ENCODE measurements at regions not wholly inside any gene's neighbourhood (a gene's known extent, or its start where the extent isn't known, plus 50 kb on each side); places are given as distances from the start of the nearest gene placed in this dataset.

DNA sequence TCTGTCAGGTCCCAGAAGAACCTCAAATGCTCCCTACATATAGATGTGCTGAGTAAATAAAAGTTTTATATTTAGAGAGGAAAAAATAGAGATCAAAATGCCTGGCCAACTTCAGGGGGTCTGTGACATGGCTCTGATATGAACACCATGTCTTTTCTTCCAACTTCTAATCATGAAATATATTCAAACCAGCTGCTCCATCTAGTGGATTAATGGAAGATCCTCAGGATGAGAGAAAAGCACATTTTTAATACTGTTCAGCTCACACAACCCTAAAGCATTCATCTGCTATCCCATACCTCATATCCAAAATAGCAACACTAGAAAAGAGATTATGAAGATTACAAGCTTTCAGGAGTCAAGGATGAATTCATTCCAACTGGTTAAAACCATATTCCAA lies 56.0 kb upstream of the DOCK9 start (continued):
- TF ChIP-seq, protein P1, sequence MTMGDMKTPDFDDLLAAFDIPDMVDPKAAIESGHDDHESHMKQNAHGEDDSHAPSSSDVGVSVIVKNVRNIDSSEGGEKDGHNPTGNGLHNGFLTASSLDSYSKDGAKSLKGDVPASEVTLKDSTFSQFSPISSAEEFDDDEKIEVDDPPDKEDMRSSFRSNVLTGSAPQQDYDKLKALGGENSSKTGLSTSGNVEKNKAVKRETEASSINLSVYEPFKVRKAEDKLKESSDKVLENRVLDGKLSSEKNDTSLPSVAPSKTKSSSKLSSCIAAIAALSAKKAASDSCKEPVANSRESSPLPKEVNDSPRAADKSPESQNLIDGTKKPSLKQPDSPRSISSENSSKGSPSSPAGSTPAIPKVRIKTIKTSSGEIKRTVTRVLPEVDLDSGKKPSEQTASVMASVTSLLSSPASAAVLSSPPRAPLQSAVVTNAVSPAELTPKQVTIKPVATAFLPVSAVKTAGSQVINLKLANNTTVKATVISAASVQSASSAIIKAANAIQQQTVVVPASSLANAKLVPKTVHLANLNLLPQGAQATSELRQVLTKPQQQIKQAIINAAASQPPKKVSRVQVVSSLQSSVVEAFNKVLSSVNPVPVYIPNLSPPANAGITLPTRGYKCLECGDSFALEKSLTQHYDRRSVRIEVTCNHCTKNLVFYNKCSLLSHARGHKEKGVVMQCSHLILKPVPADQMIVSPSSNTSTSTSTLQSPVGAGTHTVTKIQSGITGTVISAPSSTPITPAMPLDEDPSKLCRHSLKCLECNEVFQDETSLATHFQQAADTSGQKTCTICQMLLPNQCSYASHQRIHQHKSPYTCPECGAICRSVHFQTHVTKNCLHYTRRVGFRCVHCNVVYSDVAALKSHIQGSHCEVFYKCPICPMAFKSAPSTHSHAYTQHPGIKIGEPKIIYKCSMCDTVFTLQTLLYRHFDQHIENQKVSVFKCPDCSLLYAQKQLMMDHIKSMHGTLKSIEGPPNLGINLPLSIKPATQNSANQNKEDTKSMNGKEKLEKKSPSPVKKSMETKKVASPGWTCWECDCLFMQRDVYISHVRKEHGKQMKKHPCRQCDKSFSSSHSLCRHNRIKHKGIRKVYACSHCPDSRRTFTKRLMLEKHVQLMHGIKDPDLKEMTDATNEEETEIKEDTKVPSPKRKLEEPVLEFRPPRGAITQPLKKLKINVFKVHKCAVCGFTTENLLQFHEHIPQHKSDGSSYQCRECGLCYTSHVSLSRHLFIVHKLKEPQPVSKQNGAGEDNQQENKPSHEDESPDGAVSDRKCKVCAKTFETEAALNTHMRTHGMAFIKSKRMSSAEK (CRISPR knock-in tag; IDR thresholded peaks at IDR 0.05; ENCODE audit: borderline replicate concordance) = no peak
- TF ChIP-seq MYBL2 (CRISPR knock-in tag; IDR thresholded peaks at IDR 0.05) = no peak
- TF ChIP-seq GRHL2 (CRISPR knock-in tag; IDR thresholded peaks at IDR 0.05; ENCODE audit: insufficient replicate concordance, severe bottlenecking) = no peak
- no peak for TF ChIP-seq SOX15 (CRISPR knock-in tag; IDR thresholded peaks at IDR 0.05)
- TF ChIP-seq NFYB (CRISPR knock-in tag; conservative IDR thresholded peaks at IDR 0.05; ENCODE audit: low read depth) = no peak

DNA sequence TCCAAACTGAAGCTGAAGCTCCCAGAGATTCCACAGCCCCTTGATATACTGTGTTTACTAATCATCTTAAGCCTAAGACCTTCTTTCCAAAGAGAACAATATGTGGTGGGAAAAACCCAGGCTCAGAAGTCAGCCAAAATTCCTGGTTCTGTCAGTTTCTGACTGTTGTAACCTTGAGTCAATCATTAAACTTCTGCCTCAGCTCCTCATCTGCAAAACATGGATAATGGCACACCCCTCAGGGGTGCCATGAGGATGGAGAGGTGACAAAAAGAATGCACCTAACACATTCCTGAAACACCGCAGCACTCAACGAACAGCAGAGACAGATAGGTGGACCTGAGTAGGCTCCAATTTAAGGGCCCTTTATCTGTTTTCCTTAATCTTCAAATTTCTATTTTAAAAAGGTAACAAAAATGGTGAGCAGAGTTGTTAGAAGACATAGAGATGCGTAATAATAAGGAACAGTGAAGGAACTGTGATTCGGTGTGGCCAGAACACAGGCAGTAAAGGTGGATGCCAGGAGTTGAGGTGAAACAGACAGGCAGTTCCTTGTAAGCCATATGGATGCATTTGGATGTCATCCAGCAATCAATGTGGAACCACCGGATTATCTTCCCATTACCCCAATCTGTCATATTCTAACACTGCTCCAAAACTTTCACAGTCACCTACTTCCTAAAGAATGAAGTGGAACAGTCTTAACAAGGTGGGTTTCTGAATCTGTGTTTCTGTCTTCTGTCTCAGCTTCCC lies 56.6 kb upstream of the DOCK9 start:
- Mint-ChIP-seq H3K4me3 (no peak overlapping the region), H3K27ac (no peak overlapping the region), H3K36me3 (no peaks in the 10 kb centered on the region), H3K4me1 (peaks cover 2% of the 10 kb centered on the region; the same call in 1 of the 2 replicates), H3K9me3 (peaks cover 15% of the 10 kb centered on the region), H3K27me3 (ENCODE audit: low read depth) (no peaks in the 10 kb centered on the region)
- ChIA-PET POLR2A (no interaction called here), CTCF (interaction anchor here (0.6 to 2.1 kb wide), 18 partner anchors 9 to 232 kb away, joined by 3 to 7 read pairs (median 4); no protein-coding TSS in a partner anchor)
- no peak for DNase-seq (ENCODE audit: low spot score)
- ATAC-seq = no peak
- no peak for TF ChIP-seq TEAD1 (CRISPR knock-in tag; IDR thresholded peaks at IDR 0.05)
- TF ChIP-seq, protein P2, sequence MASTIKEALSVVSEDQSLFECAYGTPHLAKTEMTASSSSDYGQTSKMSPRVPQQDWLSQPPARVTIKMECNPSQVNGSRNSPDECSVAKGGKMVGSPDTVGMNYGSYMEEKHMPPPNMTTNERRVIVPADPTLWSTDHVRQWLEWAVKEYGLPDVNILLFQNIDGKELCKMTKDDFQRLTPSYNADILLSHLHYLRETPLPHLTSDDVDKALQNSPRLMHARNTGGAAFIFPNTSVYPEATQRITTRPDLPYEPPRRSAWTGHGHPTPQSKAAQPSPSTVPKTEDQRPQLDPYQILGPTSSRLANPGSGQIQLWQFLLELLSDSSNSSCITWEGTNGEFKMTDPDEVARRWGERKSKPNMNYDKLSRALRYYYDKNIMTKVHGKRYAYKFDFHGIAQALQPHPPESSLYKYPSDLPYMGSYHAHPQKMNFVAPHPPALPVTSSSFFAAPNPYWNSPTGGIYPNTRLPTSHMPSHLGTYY (CRISPR knock-in tag; IDR thresholded peaks at IDR 0.05) = no peak
- TF ChIP-seq RELA (CRISPR knock-in tag; IDR thresholded peaks at IDR 0.05; ENCODE audit: borderline replicate concordance) = no peak
- TF ChIP-seq, protein P3, sequence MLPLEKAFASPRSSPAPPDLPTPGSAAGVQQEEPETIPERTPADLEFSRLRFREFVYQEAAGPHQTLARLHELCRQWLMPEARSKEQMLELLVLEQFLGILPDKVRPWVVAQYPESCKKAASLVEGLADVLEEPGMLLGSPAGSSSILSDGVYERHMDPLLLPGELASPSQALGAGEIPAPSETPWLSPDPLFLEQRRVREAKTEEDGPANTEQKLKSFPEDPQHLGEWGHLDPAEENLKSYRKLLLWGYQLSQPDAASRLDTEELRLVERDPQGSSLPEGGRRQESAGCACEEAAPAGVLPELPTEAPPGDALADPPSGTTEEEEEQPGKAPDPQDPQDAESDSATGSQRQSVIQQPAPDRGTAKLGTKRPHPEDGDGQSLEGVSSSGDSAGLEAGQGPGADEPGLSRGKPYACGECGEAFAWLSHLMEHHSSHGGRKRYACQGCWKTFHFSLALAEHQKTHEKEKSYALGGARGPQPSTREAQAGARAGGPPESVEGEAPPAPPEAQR (CRISPR knock-in tag; IDR thresholded peaks at IDR 0.05) = no peak
- TF ChIP-seq, protein P4, sequence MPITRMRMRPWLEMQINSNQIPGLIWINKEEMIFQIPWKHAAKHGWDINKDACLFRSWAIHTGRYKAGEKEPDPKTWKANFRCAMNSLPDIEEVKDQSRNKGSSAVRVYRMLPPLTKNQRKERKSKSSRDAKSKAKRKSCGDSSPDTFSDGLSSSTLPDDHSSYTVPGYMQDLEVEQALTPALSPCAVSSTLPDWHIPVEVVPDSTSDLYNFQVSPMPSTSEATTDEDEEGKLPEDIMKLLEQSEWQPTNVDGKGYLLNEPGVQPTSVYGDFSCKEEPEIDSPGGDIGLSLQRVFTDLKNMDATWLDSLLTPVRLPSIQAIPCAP (CRISPR knock-in tag; IDR thresholded peaks at IDR 0.05) = no peak
- TF ChIP-seq FOXP1 (CRISPR knock-in tag; IDR thresholded peaks at IDR 0.05; ENCODE audit: borderline replicate concordance) = no peak

DNA sequence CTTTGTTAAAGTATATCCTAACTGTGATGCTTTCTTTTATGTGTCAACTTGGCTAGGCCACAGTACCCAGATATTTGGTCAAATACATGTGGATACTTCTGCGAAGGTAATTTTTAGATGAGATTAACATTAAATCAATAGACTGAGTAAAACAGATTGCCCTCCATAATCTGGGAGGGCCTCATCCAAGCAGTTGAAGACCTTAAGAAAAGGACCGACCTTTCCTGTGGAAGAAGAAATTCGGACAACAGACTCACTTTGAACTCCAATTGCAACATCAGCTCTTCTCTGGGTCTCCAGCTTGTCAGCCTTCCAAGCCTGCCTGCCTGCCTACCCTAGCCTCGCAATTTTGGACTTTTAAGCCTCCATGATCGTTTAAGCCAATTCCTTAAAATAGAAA lies 57.9 kb upstream of the DOCK9 start:
- Mint-ChIP-seq H3K9me3 (peaks cover 8% of the 10 kb centered on the region), H3K4me1 (peaks cover 2% of the 10 kb centered on the region; the same call in 1 of the 2 replicates)
- CTCF ChIA-PET = no interaction called here

More for the DNA sequence above, 57.9 kb upstream of the DOCK9 start:
- DNase-seq (ENCODE audit: low spot score) (no peak), ATAC-seq (no peak)
- TF ChIP-seq NR3C1 (CRISPR knock-in tag; conservative IDR thresholded peaks at IDR 0.05; ENCODE audit: low read depth) = no peak
- TF ChIP-seq, protein P2 (CRISPR knock-in tag; IDR thresholded peaks at IDR 0.05) = no peak
- Mint-ChIP-seq H3K27me3 (ENCODE audit: low read depth) (no peaks in the 10 kb centered on the region), H3K36me3 (no peaks in the 10 kb centered on the region), H3K27ac (no peak overlapping the region), H3K4me3 (no peak overlapping the region)
- POLR2A ChIA-PET = no interaction called here

Data from WTC11 (cell line).